ENCODE measurements at regions not wholly inside any gene's neighbourhood (a gene's known extent, or its start where the extent isn't known, plus 50 kb on each side); places are given as distances from the start of the nearest gene placed in this dataset.

DNA sequence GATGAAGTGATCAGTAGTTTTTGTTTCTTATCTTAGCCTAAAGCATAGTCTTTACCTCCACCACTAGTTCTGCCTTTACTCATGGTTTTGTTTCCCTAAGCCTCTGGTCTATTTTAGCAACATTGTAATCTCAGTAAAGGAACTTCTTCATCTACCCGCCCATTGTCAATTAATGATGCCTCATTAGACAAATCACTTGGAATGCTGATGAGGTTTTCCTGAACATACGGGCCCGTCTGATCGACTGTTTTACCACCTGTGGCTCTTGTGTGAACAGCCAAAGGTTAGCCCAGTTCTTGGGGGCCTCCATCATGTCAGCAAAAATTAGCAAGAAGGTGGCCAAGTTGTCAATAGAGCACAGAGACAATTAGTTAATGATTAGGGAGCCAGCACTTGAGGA is 470.1 kb upstream of the ARRDC4 start:
- intact Hi-C loops (cut with micrococcal nuclease; ENCODE audit: unreplicated experiment) = no loop called here
- TF ChIP-seq, protein P1, sequence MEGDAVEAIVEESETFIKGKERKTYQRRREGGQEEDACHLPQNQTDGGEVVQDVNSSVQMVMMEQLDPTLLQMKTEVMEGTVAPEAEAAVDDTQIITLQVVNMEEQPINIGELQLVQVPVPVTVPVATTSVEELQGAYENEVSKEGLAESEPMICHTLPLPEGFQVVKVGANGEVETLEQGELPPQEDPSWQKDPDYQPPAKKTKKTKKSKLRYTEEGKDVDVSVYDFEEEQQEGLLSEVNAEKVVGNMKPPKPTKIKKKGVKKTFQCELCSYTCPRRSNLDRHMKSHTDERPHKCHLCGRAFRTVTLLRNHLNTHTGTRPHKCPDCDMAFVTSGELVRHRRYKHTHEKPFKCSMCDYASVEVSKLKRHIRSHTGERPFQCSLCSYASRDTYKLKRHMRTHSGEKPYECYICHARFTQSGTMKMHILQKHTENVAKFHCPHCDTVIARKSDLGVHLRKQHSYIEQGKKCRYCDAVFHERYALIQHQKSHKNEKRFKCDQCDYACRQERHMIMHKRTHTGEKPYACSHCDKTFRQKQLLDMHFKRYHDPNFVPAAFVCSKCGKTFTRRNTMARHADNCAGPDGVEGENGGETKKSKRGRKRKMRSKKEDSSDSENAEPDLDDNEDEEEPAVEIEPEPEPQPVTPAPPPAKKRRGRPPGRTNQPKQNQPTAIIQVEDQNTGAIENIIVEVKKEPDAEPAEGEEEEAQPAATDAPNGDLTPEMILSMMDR (IDR thresholded peaks at IDR 0.05; ENCODE audit: insufficient read depth in 1 of 2, low read depth in 1 of 2, low read length in 1 of 2, severe bottlenecking in 1 of 2, unreplicated experiment in 1 of 2) = no peak
- BruUV-seq (replicated peaks) = no TSS peak
- no peak for DNase-seq
- Histone ChIP-seq H3K4me3 (ENCODE audit: low read depth, low read length) (no peak overlapping the region), H3K9me3 (no peaks in the 10 kb centered on the region), H3K36me3 (ENCODE audit: control insufficient read depth, insufficient read depth, low read length) (no peaks in the 10 kb centered on the region), H3K27me3 (replicated peaks; ENCODE audit: control insufficient read depth, insufficient read depth, low read length) (no peaks in the 10 kb centered on the region), H3K4me1 (no peaks in the 10 kb centered on the region)
- H3K27me3 Mint-ChIP-seq (ENCODE audit: insufficient read depth, unreplicated experiment) = no peaks in the 10 kb centered on the region
- no peaks in the 10 kb centered on the region for H3K36me3 Mint-ChIP-seq (ENCODE audit: insufficient read depth, unreplicated experiment)
- POLR2A ChIA-PET = no interaction called here
- no peak overlapping the region for H3K4me3 Mint-ChIP-seq (ENCODE audit: unreplicated experiment)
- CTCF ChIA-PET = no interaction called here
- H3K27ac Mint-ChIP-seq (ENCODE audit: unreplicated experiment) = no peak overlapping the region
- no peaks in the 10 kb centered on the region for H3K9me3 Mint-ChIP-seq (ENCODE audit: unreplicated experiment)
- no peaks in the 10 kb centered on the region for H3K4me1 Mint-ChIP-seq (ENCODE audit: low read depth, unreplicated experiment)

DNA sequence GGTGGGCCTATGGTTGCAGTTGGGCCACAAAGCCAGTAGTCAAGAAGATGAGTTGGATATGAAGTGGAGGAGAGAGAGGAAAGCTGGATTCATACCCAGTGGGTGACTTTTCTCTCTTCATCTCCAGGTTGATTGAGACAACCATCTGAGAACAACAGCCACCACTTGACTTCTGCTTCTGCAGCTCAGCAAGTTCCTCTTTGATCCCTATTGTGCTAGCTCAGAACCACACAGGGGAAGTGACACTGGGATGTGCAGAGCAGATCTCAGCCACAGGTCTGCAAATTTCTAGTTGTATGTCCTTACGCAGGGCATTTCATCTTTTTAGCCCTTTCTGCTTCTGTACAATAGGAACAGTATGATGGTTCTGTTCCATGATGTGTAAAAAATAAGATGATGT is 459.2 kb upstream of the ARRDC4 start:
- H3K27ac Mint-ChIP-seq (ENCODE audit: unreplicated experiment) = no peak overlapping the region
- no peaks in the 10 kb centered on the region for H3K36me3 ChIP-seq (ENCODE audit: control insufficient read depth, insufficient read depth, low read length)
- H3K9me3 Mint-ChIP-seq (ENCODE audit: unreplicated experiment) = no peaks in the 10 kb centered on the region
- H3K4me1 Mint-ChIP-seq (ENCODE audit: low read depth, unreplicated experiment) = no peaks in the 10 kb centered on the region
- no peak overlapping the region for H3K4me3 Mint-ChIP-seq (ENCODE audit: unreplicated experiment)
- H3K27me3 Mint-ChIP-seq (ENCODE audit: insufficient read depth, unreplicated experiment) = no peaks in the 10 kb centered on the region
- ChIA-PET CTCF (no interaction called here), POLR2A (no interaction called here)
- H3K36me3 Mint-ChIP-seq (ENCODE audit: insufficient read depth, unreplicated experiment) = no peaks in the 10 kb centered on the region
- H3K27me3 ChIP-seq (replicated peaks; ENCODE audit: control insufficient read depth, insufficient read depth, low read length) = no peaks in the 10 kb centered on the region
- BruUV-seq (replicated peaks) = no TSS peak
- DNase-seq = no peak
- intact Hi-C loops (cut with micrococcal nuclease; ENCODE audit: unreplicated experiment) = no loop called here
- TF ChIP-seq, protein P1 (IDR thresholded peaks at IDR 0.05; ENCODE audit: insufficient read depth in 1 of 2, low read depth in 1 of 2, low read length in 1 of 2, severe bottlenecking in 1 of 2, unreplicated experiment in 1 of 2) = no peak
- no peaks in the 10 kb centered on the region for H3K4me1 ChIP-seq
- no peak overlapping the region for H3K4me3 ChIP-seq (ENCODE audit: low read depth, low read length)
- H3K9me3 ChIP-seq = no peaks in the 10 kb centered on the region

DNA sequence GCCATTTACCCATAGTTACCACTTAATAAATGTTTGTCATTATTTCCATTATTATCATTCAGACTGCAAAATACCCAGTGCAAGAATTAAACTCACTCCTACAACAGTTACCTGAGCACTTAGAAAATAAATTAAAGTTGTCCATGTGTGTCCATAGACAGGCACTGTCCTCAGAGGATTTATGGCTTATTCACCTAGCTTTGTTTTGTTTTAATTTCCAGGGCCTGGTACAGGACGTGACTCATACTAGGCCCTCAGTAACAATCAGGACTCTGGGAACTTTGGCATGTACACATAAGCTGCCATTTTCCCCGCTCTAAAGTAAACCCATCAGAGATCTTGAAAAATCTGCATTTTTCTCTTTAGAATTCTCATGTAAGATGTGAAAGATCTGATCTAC is 458.5 kb upstream of the ARRDC4 start:
- no peaks in the 10 kb centered on the region for H3K9me3 Mint-ChIP-seq (ENCODE audit: unreplicated experiment)
- H3K36me3 ChIP-seq (ENCODE audit: control insufficient read depth, insufficient read depth, low read length) = no peaks in the 10 kb centered on the region
- no peaks in the 10 kb centered on the region for H3K9me3 ChIP-seq
- no peaks in the 10 kb centered on the region for H3K27me3 Mint-ChIP-seq (ENCODE audit: insufficient read depth, unreplicated experiment)
- no peak overlapping the region for H3K4me3 Mint-ChIP-seq (ENCODE audit: unreplicated experiment)
- H3K4me3 ChIP-seq (ENCODE audit: low read depth, low read length) = no peak overlapping the region
- no peaks in the 10 kb centered on the region for H3K4me1 Mint-ChIP-seq (ENCODE audit: low read depth, unreplicated experiment)
- no TSS peak for BruUV-seq (replicated peaks)
- no peaks in the 10 kb centered on the region for H3K27me3 ChIP-seq (replicated peaks; ENCODE audit: control insufficient read depth, insufficient read depth, low read length)
- H3K27ac Mint-ChIP-seq (ENCODE audit: unreplicated experiment) = no peak overlapping the region
- intact Hi-C loops (cut with micrococcal nuclease; ENCODE audit: unreplicated experiment) = no loop called here
- ChIA-PET CTCF (no interaction called here), POLR2A (no interaction called here)
- H3K36me3 Mint-ChIP-seq (ENCODE audit: insufficient read depth, unreplicated experiment) = no peaks in the 10 kb centered on the region
- no peaks in the 10 kb centered on the region for H3K4me1 ChIP-seq
- DNase-seq = no peak
- TF ChIP-seq, protein P1 (IDR thresholded peaks at IDR 0.05; ENCODE audit: insufficient read depth in 1 of 2, low read depth in 1 of 2, low read length in 1 of 2, severe bottlenecking in 1 of 2, unreplicated experiment in 1 of 2) = no peak
